SU-DHL-6 (cell line): ENCODE measurements at regions not wholly inside any gene's neighbourhood (a gene's known extent, or its start where the extent isn't known, plus 50 kb on each side); places are given as distances from the start of the nearest gene placed in this dataset.

Experiments
- CTCF ChIP-seq: fragments of 200-600 bp; sonication (generic); IDR thresholded peaks from one replicate; pipeline ENCODE4 v1.5.1; 2017; ENCODE audit warnings: antibody characterized with exemption, mild to moderate bottlenecking, low read length, moderate library complexity; ENCODE audit not compliant: insufficient read depth, poor library complexity, severe bottlenecking
- EZH2phosphoT487 ChIP-seq: fragments of 200-600 bp; sonication (generic), shearing (Covaris generic); conservative IDR thresholded peaks from 2 replicates; pipeline ENCODE4 v1.6.1; 2018; ENCODE audit warnings: mild to moderate bottlenecking, antibody characterized with exemption, low read length, moderate library complexity, mixed read lengths

GRCh38 chr2:43022896-43023295 lies 203.5 kb downstream of the ZFP36L2 start:
- TF ChIP-seq CTCF (no peak), EZH2phosphoT487 (no peak)
